Amniotic stem cell (primary cell): ENCODE measurements at regions not wholly inside any gene's neighbourhood (a gene's known extent, or its start where the extent isn't known, plus 50 kb on each side); places are given as distances from the start of the nearest gene placed in this dataset.
"Not testable (repeated sequence)": the region's sequence is repeated elsewhere in the genome, so short reads cannot be mapped to it uniquely, and the experiment has no call there.

Experiments
- DNase-seq: peaks from one replicate; lab custom pipeline; 2025; lab: John Stamatoyannopoulos, UW

DNA sequence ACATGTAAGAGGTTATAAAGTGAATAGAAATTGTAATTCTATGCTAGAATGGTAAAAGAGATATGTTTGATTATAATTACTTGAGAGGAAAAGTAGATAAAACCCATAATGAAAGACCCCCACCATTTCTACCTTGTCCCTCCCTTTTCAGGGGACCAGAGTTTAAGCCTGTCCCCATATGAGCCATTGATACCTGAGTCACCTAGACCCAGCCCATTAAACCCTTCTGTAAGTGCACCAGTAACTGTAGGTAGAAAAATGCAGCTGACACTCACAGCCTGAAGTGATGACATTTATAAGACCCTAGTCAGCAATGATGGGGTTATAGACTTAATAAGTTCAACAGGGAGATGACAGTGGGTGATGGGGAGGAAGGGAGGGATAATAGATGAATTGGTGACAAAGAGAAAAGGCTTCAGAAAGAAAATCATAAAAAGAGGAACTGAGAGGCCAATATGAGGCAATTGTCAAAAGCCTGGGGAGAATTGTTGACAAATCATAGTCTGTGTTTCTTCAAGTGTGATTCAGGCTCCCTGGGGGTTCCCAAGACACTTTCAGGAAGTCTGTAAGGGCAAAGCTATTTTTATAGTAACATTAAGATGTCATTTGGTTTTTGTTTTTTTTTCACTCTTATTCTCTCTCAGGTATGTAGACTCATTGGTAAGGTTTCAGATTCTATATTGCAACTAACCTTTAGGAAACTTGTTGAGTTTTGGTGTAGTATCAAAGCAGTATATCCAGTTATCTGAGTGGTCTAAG is 544.2 kb downstream of the SATB2 start:
- no peak for DNase-seq

- no peak for DNase-seq
Measured at GRCh38 chr2:198909525-198910267, 548.0 kb downstream of the SATB2 start.

GRCh38 chr2:198905881-198906612 is 551.7 kb downstream of the SATB2 start:
- DNase-seq: no peak

- no peak for DNase-seq
Measured at GRCh38 chr2:198901894-198902293, 555.8 kb downstream of the SATB2 start.

DNA sequence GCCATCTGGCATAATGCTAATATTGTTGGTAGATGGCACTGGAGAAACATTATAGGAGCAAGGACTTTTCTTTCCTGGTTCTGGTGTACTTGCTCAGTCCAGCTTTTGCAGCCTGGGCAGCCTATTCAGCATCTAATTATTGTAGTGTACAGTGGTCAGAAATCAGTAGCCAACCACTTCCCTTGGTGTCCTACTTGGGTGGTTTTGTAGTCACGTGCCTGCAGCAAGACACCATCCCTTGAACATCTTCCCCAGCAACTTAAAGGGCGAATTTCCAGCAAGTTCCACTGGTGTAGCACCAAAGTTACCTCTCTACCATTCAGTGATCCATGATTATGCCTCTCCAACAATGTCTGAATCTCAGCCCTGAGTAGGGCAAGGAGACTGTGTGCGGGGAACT is 557.6 kb downstream of the SATB2 start:
- no peak for DNase-seq

DNA sequence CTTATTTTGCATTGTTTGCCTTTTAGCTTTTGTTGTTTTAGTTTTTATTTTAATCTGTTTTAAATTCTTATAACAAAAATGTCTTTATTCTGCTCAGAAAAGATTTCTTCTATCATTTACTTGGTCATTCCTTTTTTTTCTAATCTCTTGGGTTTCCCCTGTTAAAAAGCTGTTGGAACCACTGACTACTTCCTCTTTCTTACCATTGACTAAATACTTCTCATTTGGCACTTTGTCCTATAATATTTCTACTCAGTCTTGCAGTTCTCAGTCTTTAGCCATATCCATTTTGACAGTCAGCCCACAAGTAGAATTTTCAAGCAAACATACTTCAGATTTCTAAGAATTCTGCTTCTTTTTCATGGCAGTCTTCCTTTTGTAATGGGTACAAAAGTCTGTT is 567.2 kb downstream of the SATB2 start:
- DNase-seq: no peak

DNA sequence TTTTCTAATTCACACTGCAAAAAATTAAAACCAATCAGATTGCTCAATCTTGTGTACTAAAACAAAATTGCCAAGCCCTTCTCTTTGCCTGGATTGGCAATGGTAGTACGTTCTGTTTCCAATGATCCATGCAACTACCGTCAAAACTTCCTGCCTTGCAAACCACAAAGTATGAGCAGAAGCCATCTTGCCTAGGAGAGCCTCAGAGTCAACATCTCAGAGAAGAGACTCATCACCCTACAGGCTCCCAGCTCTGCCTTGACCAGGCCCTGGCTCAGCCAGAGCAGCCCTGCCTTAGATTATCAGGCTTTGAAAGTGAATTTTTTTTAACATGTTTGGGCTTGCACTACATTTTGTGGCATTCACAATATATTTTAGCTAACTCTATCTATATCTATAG is 574.1 kb downstream of the SATB2 start:
- DNase-seq: no peak

DNA sequence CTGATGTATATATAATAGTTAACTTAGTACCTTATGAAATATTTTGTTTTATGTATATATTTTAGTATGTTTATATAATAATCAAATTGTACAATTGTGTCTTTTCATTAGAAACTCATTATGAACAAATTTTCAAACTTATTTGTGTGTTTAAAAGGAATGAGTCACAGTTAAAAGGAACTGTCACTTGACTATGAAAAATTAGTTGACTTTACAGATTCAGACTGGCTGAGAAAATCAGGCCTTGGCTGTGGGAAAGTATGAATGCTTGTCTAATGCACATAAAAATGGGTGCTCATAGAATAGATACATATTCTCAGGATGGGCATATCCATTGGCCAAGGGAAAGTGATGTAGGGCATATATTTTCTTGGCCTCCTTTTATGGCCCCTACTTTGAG is 576.8 kb downstream of the SATB2 start:
- DNase-seq: no peak

- DNase-seq: no peak
Measured at GRCh38 chr2:198880421-198880820, 577.3 kb downstream of the SATB2 start.

DNA sequence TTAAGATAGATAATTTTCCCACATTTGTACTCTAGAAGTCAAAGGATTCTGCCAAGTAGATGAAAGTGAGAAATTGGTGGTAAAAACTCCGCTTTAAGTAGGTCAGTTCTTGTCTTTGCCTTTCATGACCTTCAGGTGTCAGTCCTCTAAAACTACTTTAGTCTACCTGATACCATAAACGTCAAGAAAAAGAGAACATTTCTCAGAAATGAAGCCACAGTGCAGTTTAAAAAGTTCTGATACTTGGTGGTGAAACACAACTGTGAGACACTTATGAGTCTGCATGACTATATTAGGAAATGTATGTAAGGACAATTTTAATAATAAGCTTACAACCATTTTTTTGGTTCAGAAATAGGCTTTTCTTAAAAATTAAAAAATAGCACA is 583.3 kb downstream of the SATB2 start:
- no peak for DNase-seq

DNA sequence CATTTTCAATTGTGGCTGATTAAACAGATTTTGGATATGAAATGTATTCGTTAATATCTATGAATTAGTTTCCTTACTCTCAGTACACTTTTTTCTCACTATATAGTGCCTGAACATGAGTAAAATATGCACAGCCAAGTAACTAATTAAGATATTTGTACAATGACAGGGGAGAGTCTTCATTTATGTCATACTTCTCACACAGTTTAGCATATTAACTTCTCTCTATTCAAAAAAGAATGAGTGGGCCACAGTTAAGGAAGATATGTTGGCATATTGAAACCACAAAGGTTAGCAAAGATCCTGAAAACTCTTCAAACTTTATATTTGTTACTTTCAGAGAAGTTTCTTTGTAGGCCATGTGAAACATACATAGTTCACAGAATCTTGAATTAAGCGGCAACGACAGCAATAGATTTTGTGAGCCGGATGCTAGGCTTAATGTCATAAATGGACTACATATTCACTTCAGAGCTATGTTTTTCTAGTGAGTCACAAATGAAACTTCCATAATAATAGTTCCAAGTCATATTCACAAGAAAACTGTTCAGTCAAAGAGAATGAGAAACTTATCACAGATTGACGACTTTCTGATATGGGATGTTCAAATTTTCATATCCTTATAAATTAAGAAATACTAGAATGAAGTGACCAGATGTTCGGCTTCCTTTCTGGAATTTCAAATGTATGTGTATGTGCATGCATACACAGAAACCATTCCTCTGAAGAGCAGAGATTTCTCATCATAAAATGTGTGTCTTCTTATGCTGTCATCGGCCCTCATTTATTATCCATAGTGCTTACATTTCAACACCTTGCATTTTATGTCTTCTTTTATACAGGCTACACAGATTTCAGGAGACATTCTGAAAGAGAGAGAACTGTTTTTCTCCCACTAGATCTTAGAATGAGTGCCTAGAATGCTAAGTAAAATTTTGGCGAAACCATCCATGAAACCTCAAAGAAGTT is 584.0 kb downstream of the SATB2 start:
- peak; percentile 63 for DNase-seq

GRCh38 chr2:198863655-198864054 is 594.1 kb downstream of the SATB2 start:
- DNase-seq: no peak

GRCh38 chr2:198861080-198861479 is 596.7 kb downstream of the SATB2 start:
- DNase-seq: no peak

- DNase-seq: no peak
Measured at GRCh38 chr2:198857246-198857645, 600.5 kb downstream of the SATB2 start.

DNA sequence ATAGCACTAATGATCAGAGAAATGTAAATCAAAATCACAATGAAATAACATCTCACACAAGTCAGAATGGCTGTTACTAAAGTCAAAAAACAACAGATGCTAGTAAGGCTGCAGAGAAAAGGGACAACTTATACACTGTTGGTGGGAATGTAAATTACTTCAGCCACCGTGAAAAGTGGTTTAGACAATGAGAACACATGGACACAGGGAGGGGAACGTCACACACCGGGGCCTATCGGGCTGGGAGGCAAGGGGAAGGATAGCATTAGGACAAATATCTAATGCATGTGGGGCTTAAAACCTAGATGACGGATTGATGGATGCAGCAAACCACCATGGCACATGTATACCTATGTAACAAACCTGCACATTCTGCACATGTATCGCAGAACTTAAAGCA is 602.0 kb downstream of the SATB2 start:
- not testable (repeated sequence) for DNase-seq

- DNase-seq: no peak
Measured at GRCh38 chr2:198852248-198852647, 605.5 kb downstream of the SATB2 start.

- DNase-seq: no peak
Measured at GRCh38 chr2:198825534-198825933, 632.2 kb downstream of the SATB2 start.

DNA sequence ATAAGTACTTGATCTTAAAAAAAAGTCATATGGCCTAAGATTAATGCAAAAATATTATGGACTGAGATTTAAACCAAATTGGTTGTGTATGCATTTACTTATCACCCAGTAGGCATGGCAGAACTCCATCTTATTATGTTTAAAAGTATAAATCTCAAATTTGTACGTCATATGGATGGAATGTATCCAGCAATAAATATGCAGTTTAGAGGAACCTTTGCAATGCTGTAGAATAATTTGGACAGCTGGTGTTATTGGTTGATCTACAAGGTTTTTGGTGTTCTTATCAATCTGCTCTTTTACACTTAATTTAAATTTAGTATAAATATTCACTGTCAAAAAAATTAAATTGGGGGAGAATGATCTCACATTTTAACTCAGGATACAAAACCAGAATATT is 640.2 kb downstream of the SATB2 start:
- no peak for DNase-seq

DNA sequence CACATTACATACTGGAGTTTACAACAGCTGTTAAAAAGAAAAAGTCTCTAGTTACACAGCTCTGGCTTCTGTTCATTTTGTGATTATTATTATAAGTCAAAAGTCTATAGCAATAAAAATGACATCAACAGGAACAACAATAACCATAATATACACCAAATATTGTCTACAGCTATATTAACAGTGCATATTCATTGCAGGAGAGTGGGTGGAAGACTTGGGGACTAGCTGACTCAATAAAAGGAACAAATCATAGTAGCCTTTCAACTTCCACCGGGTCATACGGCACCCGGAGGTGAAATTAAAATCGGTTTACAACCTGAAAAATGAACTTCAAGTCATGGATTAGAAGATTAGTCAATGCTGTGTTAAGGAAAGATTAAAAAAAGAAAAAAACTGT is 642.1 kb downstream of the SATB2 start:
- no peak for DNase-seq

GRCh38 chr2:198811198-198811597 is 646.5 kb downstream of the SATB2 start:
- no peak for DNase-seq

DNA sequence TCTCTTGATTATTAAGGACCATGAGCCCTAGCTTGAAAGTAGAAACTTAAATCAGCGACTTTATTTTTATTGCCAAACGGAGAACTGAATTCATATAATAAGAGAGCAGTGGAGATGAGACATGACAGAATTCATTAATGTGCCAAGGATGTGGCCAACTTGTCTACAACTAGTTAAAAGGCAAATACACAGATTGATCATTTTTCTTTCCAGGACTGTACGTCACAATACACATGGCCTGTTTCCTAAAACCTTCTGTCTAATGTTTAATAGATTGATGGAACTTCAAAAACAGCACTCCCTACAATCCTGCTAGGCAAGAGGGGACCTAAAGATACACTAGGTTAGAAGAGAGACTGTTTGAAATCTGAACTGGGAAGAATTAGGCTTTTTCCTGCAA is 647.8 kb downstream of the SATB2 start:
- DNase-seq: no peak

GRCh38 chr2:198807131-198807530 is 650.6 kb downstream of the SATB2 start:
- no peak for DNase-seq
